SH-SY5Y (cell line): ENCODE measurements at regions not wholly inside any gene's neighbourhood (a gene's known extent, or its start where the extent isn't known, plus 50 kb on each side); places are given as distances from the start of the nearest gene placed in this dataset.

ENCODE experiments used
- GATA2 ChIP-seq: IDR thresholded peaks from 2 replicates; pipeline ENCODE4 v1.6.1; 2011; ENCODE audit warnings: mild to moderate bottlenecking, low read depth, low read length
- GATA3 ChIP-seq: IDR thresholded peaks from 2 replicates; pipeline ENCODE4 v1.6.1; 2011; ENCODE audit warnings: low read depth, mild to moderate bottlenecking, low read length, moderate library complexity

- TF ChIP-seq GATA2 (no peak), GATA3 (no peak)
Measured at GRCh38 chr7:153388611-153389010, 629.1 kb downstream of the ACTR3B start.

- no peak for TF ChIP-seq GATA3
- TF ChIP-seq GATA2 = no peak
Measured at GRCh38 chr7:153389261-153389660, 629.7 kb downstream of the ACTR3B start.

GRCh38 chr7:153390955-153391354 lies 631.4 kb downstream of the ACTR3B start:
- TF ChIP-seq GATA2 = no peak
- TF ChIP-seq GATA3 = no peak

DNA sequence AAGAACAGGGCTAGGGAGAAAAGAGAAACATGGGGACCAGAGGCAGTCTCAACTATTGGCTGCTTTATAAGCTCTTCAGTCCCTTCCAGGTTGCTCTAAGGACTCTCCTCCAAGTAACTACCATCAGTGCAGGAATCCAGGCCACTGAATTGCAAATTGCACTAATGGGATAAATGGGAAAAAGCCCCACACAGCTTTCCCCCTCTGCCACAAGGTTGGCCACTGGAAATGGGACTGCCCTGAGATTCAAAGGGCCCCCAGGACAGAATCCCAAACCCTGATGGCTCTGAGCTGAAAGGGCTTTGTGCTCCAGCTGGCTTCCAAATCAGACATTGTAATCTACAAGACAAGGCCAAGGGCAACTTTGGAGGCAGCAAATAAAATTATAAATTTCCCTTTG lies 633.2 kb downstream of the ACTR3B start:
- TF ChIP-seq GATA2 (no peak), GATA3 (no peak)

- TF ChIP-seq GATA2 = no peak
- no peak for TF ChIP-seq GATA3
Measured at GRCh38 chr7:153393666-153394065, 634.1 kb downstream of the ACTR3B start.

GRCh38 chr7:153396475-153396874 lies 636.9 kb downstream of the ACTR3B start:
- TF ChIP-seq GATA2 (no peak), GATA3 (no peak)

- TF ChIP-seq GATA3 (no peak), GATA2 (no peak)
Measured at GRCh38 chr7:153397459-153397858, 637.9 kb downstream of the ACTR3B start.

DNA sequence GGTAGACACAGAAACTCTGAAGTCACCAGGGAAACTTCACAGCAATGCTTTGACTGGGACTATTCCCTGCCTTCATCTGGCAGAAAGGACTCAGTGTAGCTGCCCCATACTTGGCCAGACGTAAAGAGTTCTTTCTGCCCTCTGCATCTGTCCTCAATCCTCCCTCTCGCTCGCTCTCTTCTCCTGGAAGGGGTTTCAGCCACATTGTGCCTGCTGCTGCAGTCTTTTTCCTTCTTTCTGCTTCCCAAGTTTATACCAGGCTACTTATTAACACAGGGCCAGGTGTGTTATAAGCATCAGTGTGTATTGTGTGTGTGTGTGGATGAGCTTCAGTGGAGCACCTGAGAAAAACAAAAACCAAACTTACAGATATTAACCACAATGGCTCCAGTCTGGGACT lies 638.4 kb downstream of the ACTR3B start:
- TF ChIP-seq GATA3 (no peak), GATA2 (no peak)

DNA sequence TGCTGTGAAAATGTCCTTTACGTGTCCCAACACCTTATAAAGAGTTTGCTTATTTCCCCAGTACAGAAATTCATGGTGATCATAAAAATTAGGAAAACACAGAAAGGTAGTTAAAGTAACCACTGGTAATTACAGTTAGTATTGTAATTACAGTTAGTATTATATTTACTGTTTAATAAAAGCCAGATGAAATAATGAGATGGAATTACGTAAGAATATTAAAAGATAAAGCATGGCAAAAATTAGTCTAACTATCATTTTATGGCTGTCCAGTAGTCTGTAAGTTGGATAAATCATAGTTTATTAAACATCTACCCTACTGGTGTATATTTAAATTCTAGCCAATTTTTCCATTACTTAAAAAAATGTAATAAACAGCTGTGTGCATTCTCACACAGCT lies 638.8 kb downstream of the ACTR3B start:
- TF ChIP-seq GATA2 = no peak
- no peak for TF ChIP-seq GATA3

DNA sequence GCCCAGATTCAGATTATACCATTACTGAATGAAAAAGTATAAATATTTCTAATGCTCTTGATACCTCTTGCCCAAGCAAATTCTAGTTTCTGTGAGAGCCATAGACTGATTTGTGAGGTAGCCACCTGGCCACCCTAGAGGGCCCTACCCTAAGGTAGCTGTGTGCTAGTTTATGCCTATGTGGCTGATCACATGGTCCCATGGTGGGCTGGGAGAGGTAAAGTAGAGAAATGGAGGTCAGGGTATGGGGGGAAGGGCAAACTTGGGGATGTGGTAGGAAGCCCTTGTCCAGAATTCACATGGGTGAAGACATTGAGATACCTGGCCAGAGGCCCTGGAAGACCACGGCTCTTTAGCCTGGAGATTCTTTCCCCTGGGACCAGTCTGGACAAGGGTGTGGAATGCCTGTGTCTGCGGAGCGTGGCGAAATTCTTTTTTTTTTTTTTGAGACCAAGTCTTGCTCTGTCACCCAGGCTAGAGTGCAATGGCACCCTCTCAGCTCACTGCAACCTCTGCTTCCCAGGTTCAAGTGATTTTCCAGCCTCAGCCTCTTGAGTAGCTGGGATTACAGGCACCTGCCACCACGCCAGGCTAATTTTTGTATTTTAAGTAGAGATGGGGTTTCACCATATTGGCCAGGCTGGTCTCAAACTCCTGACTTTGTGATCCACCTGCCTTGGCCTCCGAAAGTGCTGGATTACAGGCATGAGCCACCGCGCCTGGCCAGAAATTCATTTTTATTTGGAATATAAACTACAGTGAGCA lies 639.4 kb downstream of the ACTR3B start:
- no peak for TF ChIP-seq GATA3
- TF ChIP-seq GATA2 = no peak

DNA sequence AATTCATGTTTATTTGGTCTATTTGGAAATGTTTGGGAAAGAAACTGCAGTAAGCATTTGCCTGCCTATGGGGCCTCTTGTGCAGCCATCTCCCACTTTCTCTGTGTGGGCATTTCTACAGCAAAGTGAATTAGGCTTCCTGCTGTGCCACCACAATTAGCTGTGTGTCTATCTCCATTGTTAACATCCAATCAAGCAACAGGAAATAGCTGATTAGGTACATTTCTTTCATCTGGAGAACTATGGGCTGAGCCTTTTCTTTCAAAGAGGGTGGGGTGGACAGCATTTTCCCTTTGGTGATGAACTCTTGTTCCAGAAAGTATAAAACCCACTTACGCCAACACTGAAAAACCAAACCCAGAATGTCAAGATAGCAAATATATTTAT lies 640.0 kb downstream of the ACTR3B start:
- TF ChIP-seq GATA3 (no peak), GATA2 (no peak)

- TF ChIP-seq GATA2 (no peak), GATA3 (no peak)
Measured at GRCh38 chr7:153400735-153401593, 641.4 kb downstream of the ACTR3B start.

DNA sequence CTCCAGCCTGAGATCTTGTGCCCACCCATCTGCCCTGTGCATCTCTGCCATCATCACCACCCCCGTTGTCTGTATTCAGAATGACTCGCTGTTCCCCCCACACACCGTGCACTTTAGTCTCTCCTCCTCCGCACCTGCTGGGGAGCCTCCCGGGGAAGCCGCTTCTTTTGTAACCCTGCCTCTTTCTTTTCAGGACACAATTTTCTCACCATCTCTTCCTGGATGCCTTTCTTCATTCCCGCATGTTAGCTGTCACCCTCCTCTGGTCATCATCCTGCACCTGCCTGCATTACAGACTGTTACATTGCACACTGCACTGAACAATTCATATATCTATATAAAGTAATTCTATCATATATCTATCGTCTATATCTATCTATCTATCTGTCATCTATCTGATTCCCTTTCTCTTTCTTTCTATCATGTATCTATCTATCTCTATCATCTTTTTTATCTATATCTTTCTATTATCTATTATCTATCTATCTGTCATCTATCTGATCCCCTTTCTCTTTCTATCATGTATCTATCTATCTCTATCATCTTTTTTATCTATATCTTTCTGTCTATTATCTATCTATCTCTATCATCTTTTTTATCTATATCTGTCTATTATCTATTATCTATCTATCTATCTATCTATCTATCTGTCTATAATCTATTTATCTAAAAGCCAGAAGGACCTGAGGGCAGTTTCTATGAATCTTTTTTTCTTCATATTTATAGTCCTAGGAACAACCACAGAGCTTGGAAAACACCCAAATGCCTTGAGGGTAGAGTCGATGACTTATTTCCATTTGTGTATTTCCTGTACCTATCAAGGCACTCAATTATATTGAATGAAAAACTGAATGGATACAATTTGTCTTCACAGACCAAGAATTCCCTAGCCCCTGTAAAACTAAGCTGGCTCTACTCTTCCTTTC lies 642.5 kb downstream of the ACTR3B start:
- TF ChIP-seq GATA2 = no peak
- TF ChIP-seq GATA3 = no peak

DNA sequence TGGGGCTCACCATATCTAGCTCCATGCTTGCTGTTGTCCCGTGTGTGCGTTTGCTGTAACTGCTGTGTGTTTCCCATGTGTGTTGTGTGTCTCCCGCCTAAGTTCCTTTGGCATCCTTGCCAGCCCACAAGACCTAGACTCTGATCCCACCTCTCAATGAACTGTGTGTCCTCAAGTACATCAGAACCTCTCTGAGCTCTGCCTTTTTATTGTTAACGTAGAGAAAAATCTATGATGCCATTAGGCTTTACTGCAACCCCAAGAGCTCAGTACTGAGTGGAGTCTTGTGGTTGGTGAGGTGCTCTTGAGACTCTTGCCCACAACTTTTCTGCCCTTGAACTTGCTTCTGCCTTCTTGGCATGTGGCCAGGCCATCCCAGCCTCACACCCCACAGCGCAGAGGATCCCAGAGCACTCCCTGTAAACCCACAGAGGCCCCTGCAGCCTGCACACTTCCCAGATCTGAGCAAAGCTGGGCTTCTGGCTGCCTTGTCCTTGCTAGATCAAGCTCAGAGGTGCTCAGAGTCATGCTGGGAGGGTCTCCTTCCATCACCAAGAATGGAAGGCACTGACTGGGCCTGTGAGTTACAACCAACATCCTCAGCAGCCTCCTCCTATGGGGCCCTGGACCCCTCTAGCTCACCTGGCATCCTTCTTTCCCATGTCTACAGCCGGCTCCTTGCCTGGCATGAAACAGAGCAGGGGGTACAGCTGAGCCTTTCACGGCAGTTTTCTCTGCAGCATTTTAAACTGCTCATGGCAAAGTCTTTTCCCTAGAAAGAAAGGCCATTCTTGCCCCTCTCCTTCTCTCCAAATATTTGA lies 643.4 kb downstream of the ACTR3B start:
- no peak for TF ChIP-seq GATA2
- no peak for TF ChIP-seq GATA3
